Transverse colon (tissue), 4 donors: ENCODE measurements at regions not wholly inside any gene's neighbourhood (a gene's known extent, or its start where the extent isn't known, plus 50 kb on each side); places are given as distances from the start of the nearest gene placed in this dataset.

Source experiments
- DNase-seq: peaks from one replicate; pipeline ENCODE4 v3.0.0-alpha.2; 2019
- H3K27ac ChIP-seq, 4 donors: fragments of 200-600 bp; sonication (generic); 2 replicates each; pipeline ENCODE4 v1.5.1; 2016 to 2018; ENCODE audit warnings: inconsistent platforms in 4 of 4
- H3K27me3 ChIP-seq: fragments of 200-600 bp; sonication (generic); 2 replicates; pipeline ENCODE4 v1.5.1; 2017; ENCODE audit warnings: inconsistent platforms
- H3K36me3 ChIP-seq, 4 donors: fragments of 200-600 bp; sonication (generic); 2 replicates each; pipeline ENCODE4 v1.5.1; 2017 to 2019; ENCODE audit warnings: inconsistent platforms in 4 of 4
- H3K4me1 ChIP-seq, 4 donors: fragments of 200-600 bp; sonication (generic); 2 replicates each; pipeline ENCODE4 v1.5.1; 2017 to 2020; ENCODE audit warnings: inconsistent platforms in 4 of 4
- H3K4me3 ChIP-seq, 4 donors: fragments of 200-600 bp; sonication (generic); 1 replicate in 1 of 4; 2 replicates in 3 of 4; pipeline versions ENCODE4 v1.5.1 to v1.6.1; 2017 to 2019; ENCODE audit warnings: inconsistent platforms in 4 of 4
- H3K9me3 ChIP-seq, 2 donors: fragments of 200-600 bp; sonication (generic); 2 replicates each; pipeline ENCODE4 v1.5.1; 2017 to 2019; ENCODE audit warnings: inconsistent platforms in 2 of 2
- EP300 ChIP-seq: sonication (generic); formaldehyde crosslinking; IDR thresholded peaks from one replicate; pipeline ENCODE4 v1.6.1; 2017; ENCODE audit warnings: antibody characterized with exemption, low read depth
- POLR2A ChIP-seq: fragments of 450-650 bp; IDR thresholded peaks from one replicate; pipeline ENCODE4 v1.6.1; 2016; ENCODE audit warnings: antibody characterized with exemption, mild to moderate bottlenecking, moderate library complexity
- POLR2AphosphoS5 ChIP-seq, 3 donors: sonication (generic); formaldehyde crosslinking; IDR thresholded peaks; one replicate each; pipeline ENCODE4 v1.6.1; 2016; ENCODE audit warnings: antibody characterized with exemption in 3 of 3
- WGBS, 2 donors: methylation state at CpG; one replicate each; pipeline ENCODE4 v1.1.5; 2018; ENCODE audit warnings: low coverage in 1 of 2; 5-methylcytosine and 5-hydroxymethylcytosine counted together
- in situ Hi-C, 4 donors: fragments of 200-750 bp; cut with MboI; loops; one replicate each; pipeline versions ENCODE4 v1.15.0 to v1.15.1; 2017; ENCODE audit warnings: low sequenced_read_pairs in 3 of 4, low pct_ligation_motif_present in 1 of 4, low pct_unique_long_range_greater_than_20kb in 1 of 4
- intact Hi-C: fragments of 100-400 bp; cut with DNase I; formaldehyde crosslinking; loops from one replicate; pipeline ENCODE4 v1.15.1; 2023; ENCODE audit warnings: low total_unique reads
- TF ChIP-seq, protein P1 (sequence below), 5 experiments: fragments of 200-600 bp in 3 of 5; fragments of 450-650 bp in 2 of 5; sonication (generic) in 3 of 5; IDR thresholded peaks; 1 replicate in 2 of 5; 2 replicates in 3 of 5; pipeline ENCODE4 v1.5.1; 2016 to 2017; ENCODE audit warnings: antibody characterized with exemption in 5 of 5, inconsistent platforms in 3 of 5, mild to moderate bottlenecking in 2 of 5, moderate library complexity in 1 of 5

DNA sequence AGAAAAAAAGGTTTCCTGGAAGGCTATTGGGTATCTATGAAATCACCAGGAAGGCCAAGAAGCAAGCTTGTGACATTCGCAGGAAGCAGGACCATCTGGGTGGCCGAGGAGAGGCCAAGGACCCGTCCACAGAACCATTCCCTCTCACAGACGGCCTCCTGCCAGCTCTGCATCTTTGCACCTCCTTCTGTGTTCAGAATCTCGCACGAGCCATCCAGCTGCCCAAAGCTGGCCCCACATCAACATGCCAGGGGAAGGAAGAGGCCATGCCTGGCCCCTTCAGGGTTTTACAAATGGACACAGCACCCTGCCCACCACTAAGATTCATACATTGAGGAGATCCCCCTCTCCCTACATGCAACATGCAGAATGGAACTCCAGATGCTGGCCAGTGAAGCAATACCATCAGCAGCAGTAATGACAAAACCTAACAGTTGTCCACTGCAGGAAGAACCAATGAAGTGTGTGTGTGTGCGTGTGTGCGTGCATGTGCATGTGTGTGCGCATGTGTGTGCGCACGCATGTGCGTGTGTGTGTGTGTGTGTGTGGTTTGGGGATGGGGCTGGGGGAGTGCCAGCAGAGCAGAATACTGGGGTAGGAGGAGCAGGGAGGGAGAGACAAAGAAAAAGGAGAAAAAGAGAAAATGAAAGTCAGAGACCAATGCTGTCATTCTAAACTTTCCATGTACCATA lies 184.2 kb upstream of the FOXQ1 start:
- intact Hi-C loops (no loop called here), in situ Hi-C loops (no loop called here)
- Histone ChIP-seq H3K27ac (no peak overlapping the region), H3K9me3 (no peaks in the 10 kb centered on the region), H3K27me3 (no peaks in the 10 kb centered on the region), H3K4me1 (no peaks in the 10 kb centered on the region), H3K36me3 (no peaks in the 10 kb centered on the region), H3K4me3 (no peak overlapping the region)
- 83 to 93% methylated on average over 6 to 12 of the region's 12 CpGs for WGBS, 2 donors
- DNase-seq = no peak
- TF ChIP-seq, protein P1, sequence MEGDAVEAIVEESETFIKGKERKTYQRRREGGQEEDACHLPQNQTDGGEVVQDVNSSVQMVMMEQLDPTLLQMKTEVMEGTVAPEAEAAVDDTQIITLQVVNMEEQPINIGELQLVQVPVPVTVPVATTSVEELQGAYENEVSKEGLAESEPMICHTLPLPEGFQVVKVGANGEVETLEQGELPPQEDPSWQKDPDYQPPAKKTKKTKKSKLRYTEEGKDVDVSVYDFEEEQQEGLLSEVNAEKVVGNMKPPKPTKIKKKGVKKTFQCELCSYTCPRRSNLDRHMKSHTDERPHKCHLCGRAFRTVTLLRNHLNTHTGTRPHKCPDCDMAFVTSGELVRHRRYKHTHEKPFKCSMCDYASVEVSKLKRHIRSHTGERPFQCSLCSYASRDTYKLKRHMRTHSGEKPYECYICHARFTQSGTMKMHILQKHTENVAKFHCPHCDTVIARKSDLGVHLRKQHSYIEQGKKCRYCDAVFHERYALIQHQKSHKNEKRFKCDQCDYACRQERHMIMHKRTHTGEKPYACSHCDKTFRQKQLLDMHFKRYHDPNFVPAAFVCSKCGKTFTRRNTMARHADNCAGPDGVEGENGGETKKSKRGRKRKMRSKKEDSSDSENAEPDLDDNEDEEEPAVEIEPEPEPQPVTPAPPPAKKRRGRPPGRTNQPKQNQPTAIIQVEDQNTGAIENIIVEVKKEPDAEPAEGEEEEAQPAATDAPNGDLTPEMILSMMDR (IDR thresholded peaks at IDR 0.05) = no peak
- TF ChIP-seq EP300 = no peak

DNA sequence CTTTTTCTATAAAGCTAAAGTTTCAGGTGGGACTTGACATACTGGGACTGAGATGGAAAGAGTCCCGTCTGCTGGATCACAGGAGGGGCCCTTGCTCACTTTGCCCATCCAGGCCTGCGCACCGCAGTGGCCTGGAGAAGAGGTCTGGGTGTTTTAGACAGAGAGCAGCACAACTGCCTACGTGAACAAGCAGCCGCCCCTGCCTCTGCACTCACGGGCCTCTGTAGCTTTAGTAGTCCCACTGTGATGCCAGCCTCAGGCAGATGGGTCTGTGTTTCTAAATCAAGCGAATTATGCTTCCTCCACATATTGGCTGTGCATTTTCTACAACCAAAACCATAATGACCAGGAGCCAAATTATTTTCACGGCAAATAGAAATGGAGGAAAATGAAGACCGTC lies 184.8 kb upstream of the FOXQ1 start:
- no peak for TF ChIP-seq POLR2AphosphoS5 (IDR thresholded peaks at IDR 0.05)
- TF ChIP-seq EP300 = no peak
- TF ChIP-seq, protein P1 (IDR thresholded peaks at IDR 0.05) = no peak
- no peak for TF ChIP-seq POLR2A
- no peak overlapping the region for H3K4me3 ChIP-seq
- 92 to 94% methylated on average over 2 to 9 of the region's 9 CpGs for WGBS, 2 donors
- intact Hi-C loops (no loop called here), in situ Hi-C loops (no loop called here)
- no peaks in the 10 kb centered on the region for H3K27me3 ChIP-seq
- no peak overlapping the region for H3K27ac ChIP-seq
- DNase-seq = no peak
- H3K4me1 ChIP-seq = no peaks in the 10 kb centered on the region
- no peaks in the 10 kb centered on the region for H3K9me3 ChIP-seq
- H3K36me3 ChIP-seq = no peaks in the 10 kb centered on the region

DNA sequence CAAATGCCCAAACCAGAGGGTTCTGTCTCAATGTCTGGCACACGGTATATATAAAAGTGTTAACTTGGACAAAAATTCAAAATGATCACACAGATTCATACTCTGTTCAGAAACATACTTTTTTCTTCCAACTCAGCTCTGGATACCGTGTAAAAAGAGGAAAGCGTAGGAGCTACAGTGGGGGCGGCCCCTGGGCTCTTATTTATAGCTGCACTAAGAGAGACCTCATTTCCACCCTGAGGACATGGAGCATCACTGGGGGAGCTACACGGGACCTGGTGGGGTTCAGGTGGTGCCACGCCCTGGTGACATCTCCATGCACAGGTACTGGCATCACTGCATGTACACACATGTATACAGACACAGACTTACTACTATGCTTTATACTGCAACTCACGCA lies 185.9 kb upstream of the FOXQ1 start:
- Histone ChIP-seq H3K4me3 (no peak overlapping the region), H3K9me3 (no peaks in the 10 kb centered on the region), H3K4me1 (no peaks in the 10 kb centered on the region), H3K27me3 (no peaks in the 10 kb centered on the region), H3K27ac (no peak overlapping the region), H3K36me3 (no peaks in the 10 kb centered on the region)
- in situ Hi-C loops = no loop called here
- TF ChIP-seq EP300 (no peak), POLR2A (no peak), POLR2AphosphoS5 (IDR thresholded peaks at IDR 0.05) (no peak)
- TF ChIP-seq, protein P1 (IDR thresholded peaks at IDR 0.05) = no peak
- intact Hi-C loops = no loop called here
- no peak for DNase-seq
- WGBS, 2 donors = 81 to 95% methylated on average over 4 to 7 of the region's 7 CpGs

DNA sequence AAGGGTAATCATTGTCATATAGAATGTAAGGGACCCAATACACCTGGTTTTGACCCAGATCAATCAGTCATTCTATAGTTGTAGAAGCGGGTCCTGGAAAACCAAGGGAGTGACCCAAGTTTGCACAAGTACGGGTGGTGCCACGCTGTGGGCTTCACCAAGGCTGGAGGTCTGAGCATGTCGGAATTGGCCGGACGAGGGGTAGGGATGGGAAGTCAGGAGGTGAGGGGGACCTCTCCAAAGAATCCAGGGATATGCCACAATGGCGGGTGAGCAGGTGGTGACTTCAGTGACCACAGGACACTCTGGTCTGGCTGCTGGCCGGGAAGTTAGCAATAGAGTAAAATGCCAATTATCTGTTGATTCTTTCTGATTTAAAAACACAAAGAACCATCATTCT lies 186.6 kb upstream of the FOXQ1 start:
- Histone ChIP-seq H3K27me3 (no peaks in the 10 kb centered on the region), H3K4me3 (no peak overlapping the region), H3K36me3 (no peaks in the 10 kb centered on the region), H3K27ac (no peak overlapping the region), H3K9me3 (no peaks in the 10 kb centered on the region), H3K4me1 (no peaks in the 10 kb centered on the region)
- TF ChIP-seq, protein P1 (IDR thresholded peaks at IDR 0.05) = no peak
- TF ChIP-seq POLR2A (no peak), EP300 (no peak), POLR2AphosphoS5 (IDR thresholded peaks at IDR 0.05) (no peak)
- WGBS, 2 donors = 98 to 100% methylated on average over 2 to 8 of the region's 8 CpGs
- no peak for DNase-seq
- intact Hi-C loops = no loop called here
- in situ Hi-C loops = no loop called here
